ENCODE measurements at regions not wholly inside any gene's neighbourhood (a gene's known extent, or its start where the extent isn't known, plus 50 kb on each side); places are given as distances from the start of the nearest gene placed in this dataset.

GRCh38 chr17:77280304-77281121 lies 139.7 kb downstream of the SEC14L1 start:
- H3K27me3 ChIP-seq (ENCODE audit: control insufficient read depth, insufficient read depth, low read length), result peaks cover 6% of the 10 kb centered on the region
- no peaks in the 10 kb centered on the region for H3K9me3 ChIP-seq (ENCODE audit: control insufficient read depth in 2 of 2, low read length in 2 of 2)
- DNase-seq, result peak in 2 of 3 donors; percentile 9 to 23
- H3K4me3 Mint-ChIP-seq, result peak overlapping the region; percentile 70 to 90 (median 87)
- H3K4me3 ChIP-seq (ENCODE audit: low read depth, low read length), result peak overlapping the region; percentile 35
- H3K36me3 ChIP-seq (ENCODE audit: control insufficient read depth, insufficient read depth, low read length), result no peaks in the 10 kb centered on the region
- peaks cover 51% of the 10 kb centered on the region for H3K27me3 Mint-ChIP-seq
- no peaks in the 10 kb centered on the region for H3K36me3 Mint-ChIP-seq
- no peak overlapping the region for H3K27ac ChIP-seq (ENCODE audit: insufficient read depth, low read length, poor library complexity, severe bottlenecking)
- H3K9me3 Mint-ChIP-seq, result peaks cover 0 to 2% (median 0%) of the 10 kb centered on the region in 7 donors
- no peak for ATAC-seq (ENCODE audit: low read depth in 2 of 2)
- peaks cover 0 to 15% (median 11%) of the 10 kb centered on the region in 4 donors for H3K4me1 Mint-ChIP-seq
- peak overlapping the region; percentile 48 to 78 (median 69) for H3K27ac Mint-ChIP-seq
- peaks cover 11% of the 10 kb centered on the region for H3K4me1 ChIP-seq (ENCODE audit: control insufficient read depth, insufficient read depth, low read length, poor library complexity, severe bottlenecking)

- Histone ChIP-seq H3K4me3 (ENCODE audit: low read depth, low read length) (no peak overlapping the region), H3K27me3 (ENCODE audit: control insufficient read depth, insufficient read depth, low read length) (peaks cover 6% of the 10 kb centered on the region), H3K4me1 (ENCODE audit: control insufficient read depth, insufficient read depth, low read length, poor library complexity, severe bottlenecking) (peaks cover 11% of the 10 kb centered on the region), H3K27ac (ENCODE audit: insufficient read depth, low read length, poor library complexity, severe bottlenecking) (no peak overlapping the region), H3K36me3 (ENCODE audit: control insufficient read depth, insufficient read depth, low read length) (no peaks in the 10 kb centered on the region), H3K9me3 (ENCODE audit: control insufficient read depth in 2 of 2, low read length in 2 of 2) (no peaks in the 10 kb centered on the region)
- no peaks in the 10 kb centered on the region for H3K36me3 Mint-ChIP-seq
- DNase-seq (peak; percentile 58 to 66 (median 62)), ATAC-seq (ENCODE audit: low read depth in 2 of 2) (peak; percentile 85 to 89)
- peak overlapping the region; percentile 77 to 85 (median 79) for H3K4me3 Mint-ChIP-seq
- peaks cover 0 to 15% (median 11%) of the 10 kb centered on the region in 4 donors for H3K4me1 Mint-ChIP-seq
- peaks cover 43% of the 10 kb centered on the region for H3K27me3 Mint-ChIP-seq
- peak overlapping the region; percentile 87 to 93 (median 92) for H3K27ac Mint-ChIP-seq
- peaks cover 0 to 2% (median 0%) of the 10 kb centered on the region in 7 donors for H3K9me3 Mint-ChIP-seq
Observed at GRCh38 chr17:77281122-77281903, 140.5 kb downstream of the SEC14L1 start.

GRCh38 chr17:77281904-77282367 lies 141.2 kb downstream of the SEC14L1 start:
- H3K4me1 ChIP-seq (ENCODE audit: control insufficient read depth, insufficient read depth, low read length, poor library complexity, severe bottlenecking), result peaks cover 11% of the 10 kb centered on the region
- Mint-ChIP-seq H3K36me3 (no peaks in the 10 kb centered on the region), H3K9me3 (peaks cover 0 to 2% (median 0%) of the 10 kb centered on the region in 7 donors), H3K27ac (peak overlapping the region; percentile 87 to 93 (median 92)), H3K27me3 (peaks cover 41% of the 10 kb centered on the region), H3K4me1 (peaks cover 0 to 15% (median 11%) of the 10 kb centered on the region in 4 donors), H3K4me3 (peak overlapping the region; percentile 77 to 85 (median 79))
- no peak for DNase-seq
- H3K27me3 ChIP-seq (ENCODE audit: control insufficient read depth, insufficient read depth, low read length), result peaks cover 6% of the 10 kb centered on the region
- no peak overlapping the region for H3K27ac ChIP-seq (ENCODE audit: insufficient read depth, low read length, poor library complexity, severe bottlenecking)
- H3K36me3 ChIP-seq (ENCODE audit: control insufficient read depth, insufficient read depth, low read length), result no peaks in the 10 kb centered on the region
- no peak for ATAC-seq (ENCODE audit: low read depth in 2 of 2)
- H3K9me3 ChIP-seq (ENCODE audit: control insufficient read depth in 2 of 2, low read length in 2 of 2), result no peaks in the 10 kb centered on the region
- no peak overlapping the region for H3K4me3 ChIP-seq (ENCODE audit: low read depth, low read length)

GRCh38 chr17:77282524-77283515 lies 142.1 kb downstream of the SEC14L1 start:
- DNase-seq, result no peak
- peaks cover 11% of the 10 kb centered on the region for H3K4me1 ChIP-seq (ENCODE audit: control insufficient read depth, insufficient read depth, low read length, poor library complexity, severe bottlenecking)
- H3K27ac ChIP-seq (ENCODE audit: insufficient read depth, low read length, poor library complexity, severe bottlenecking), result no peak overlapping the region
- Mint-ChIP-seq H3K27ac (peak overlapping the region; percentile 87 to 93 (median 92)), H3K9me3 (peaks cover 0 to 2% (median 0%) of the 10 kb centered on the region in 7 donors), H3K27me3 (peaks cover 41% of the 10 kb centered on the region), H3K4me3 (peak overlapping the region; percentile 77 to 85 (median 79)), H3K4me1 (peaks cover 0 to 15% (median 11%) of the 10 kb centered on the region in 4 donors), H3K36me3 (no peaks in the 10 kb centered on the region)
- H3K9me3 ChIP-seq (ENCODE audit: control insufficient read depth in 2 of 2, low read length in 2 of 2), result no peaks in the 10 kb centered on the region
- no peak for ATAC-seq (ENCODE audit: low read depth in 2 of 2)
- H3K4me3 ChIP-seq (ENCODE audit: low read depth, low read length), result no peak overlapping the region
- H3K27me3 ChIP-seq (ENCODE audit: control insufficient read depth, insufficient read depth, low read length), result peaks cover 6% of the 10 kb centered on the region
- no peaks in the 10 kb centered on the region for H3K36me3 ChIP-seq (ENCODE audit: control insufficient read depth, insufficient read depth, low read length)

DNA sequence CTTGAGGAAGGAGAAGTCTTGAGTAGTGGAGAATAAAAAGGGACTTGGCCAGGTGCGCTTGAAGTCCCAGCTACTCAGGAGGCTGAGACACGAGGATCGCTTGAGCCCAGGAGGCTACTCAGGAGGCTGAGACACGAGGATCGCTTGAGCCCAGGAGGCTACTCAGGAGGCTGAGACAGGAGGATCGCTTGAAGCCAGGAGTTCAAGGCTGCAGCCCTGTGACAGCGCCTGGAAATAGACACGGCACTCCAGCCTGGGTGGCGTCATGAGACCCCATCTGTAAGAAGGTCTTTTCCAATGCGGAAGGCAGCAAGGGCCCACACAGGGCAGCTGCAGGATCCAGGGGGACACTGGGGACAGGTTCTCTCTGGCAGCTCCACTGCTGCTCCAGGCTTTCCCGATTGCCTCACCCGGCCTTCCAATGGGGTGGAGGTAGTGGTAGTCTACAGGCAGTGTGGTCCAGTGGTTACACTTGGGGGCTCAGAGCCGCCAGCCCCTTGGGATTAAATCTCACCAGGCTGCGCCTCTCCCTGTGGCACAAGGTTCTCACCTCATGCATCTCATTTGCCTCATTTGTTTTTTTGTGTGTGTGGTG lies 143.4 kb downstream of the SEC14L1 start:
- ATAC-seq (ENCODE audit: low read depth in 2 of 2) (no peak), DNase-seq (no peak)
- H3K4me1 Mint-ChIP-seq, result peaks cover 0 to 15% (median 11%) of the 10 kb centered on the region in 4 donors
- no peak overlapping the region for H3K4me3 Mint-ChIP-seq
- no peak overlapping the region for H3K4me3 ChIP-seq (ENCODE audit: low read depth, low read length)
- no peaks in the 10 kb centered on the region for H3K36me3 ChIP-seq (ENCODE audit: control insufficient read depth, insufficient read depth, low read length)
- H3K9me3 ChIP-seq (ENCODE audit: control insufficient read depth in 2 of 2, low read length in 2 of 2), result no peaks in the 10 kb centered on the region
- H3K4me1 ChIP-seq (ENCODE audit: control insufficient read depth, insufficient read depth, low read length, poor library complexity, severe bottlenecking), result peaks cover 11% of the 10 kb centered on the region
- H3K27ac Mint-ChIP-seq, result no peak overlapping the region
- H3K9me3 Mint-ChIP-seq, result peaks cover 0 to 2% (median 0%) of the 10 kb centered on the region in 7 donors
- H3K27ac ChIP-seq (ENCODE audit: insufficient read depth, low read length, poor library complexity, severe bottlenecking), result no peak overlapping the region
- H3K36me3 Mint-ChIP-seq, result no peaks in the 10 kb centered on the region
- peaks cover 6% of the 10 kb centered on the region for H3K27me3 ChIP-seq (ENCODE audit: control insufficient read depth, insufficient read depth, low read length)
- peaks cover 41% of the 10 kb centered on the region for H3K27me3 Mint-ChIP-seq

DNA sequence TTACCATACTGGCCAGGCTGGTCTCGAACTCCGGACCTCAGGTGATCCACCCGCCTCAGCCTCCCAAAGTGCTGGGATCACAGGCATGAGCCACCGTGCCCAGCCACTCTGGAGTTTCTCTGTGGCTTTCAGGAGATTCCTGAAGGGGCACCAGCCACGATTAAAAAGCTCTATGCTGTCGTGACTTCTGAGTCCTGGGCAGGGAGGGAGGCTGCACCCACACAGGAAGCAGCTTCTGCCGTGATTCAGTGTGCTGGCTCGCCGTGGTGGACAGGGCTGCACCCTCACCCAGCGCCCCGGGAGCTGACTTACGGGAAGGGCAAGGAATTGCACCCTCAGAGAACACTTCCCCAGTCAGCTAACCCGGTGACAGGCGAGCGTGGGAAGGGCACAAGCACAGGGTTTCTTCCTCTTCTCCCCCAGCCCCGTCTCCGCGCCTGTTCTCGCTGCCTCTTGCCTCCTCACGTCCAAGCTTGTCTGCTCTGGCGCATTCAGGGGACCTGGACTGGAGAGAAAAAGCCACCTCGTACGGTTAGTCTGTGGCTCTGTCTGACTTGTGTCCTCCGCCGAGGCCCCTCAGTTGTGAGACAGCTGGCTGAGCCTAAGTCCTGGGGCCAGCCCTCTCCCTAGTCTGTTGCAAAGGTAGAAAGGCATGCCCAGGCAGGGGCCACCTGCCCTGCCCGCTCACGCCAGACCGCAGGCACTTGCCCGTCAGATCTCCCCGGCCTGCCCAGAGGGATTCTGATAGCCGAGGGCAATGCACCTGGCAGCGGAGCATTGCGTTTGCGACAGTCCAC lies 145.0 kb downstream of the SEC14L1 start:
- peaks cover 6% of the 10 kb centered on the region for H3K27me3 ChIP-seq (ENCODE audit: control insufficient read depth, insufficient read depth, low read length)
- no peaks in the 10 kb centered on the region for H3K9me3 ChIP-seq (ENCODE audit: control insufficient read depth in 2 of 2, low read length in 2 of 2)
- Mint-ChIP-seq H3K27ac (peak overlapping the region in 1 of 3 donors; percentile 48), H3K9me3 (peaks cover 0 to 2% (median 0%) of the 10 kb centered on the region in 7 donors), H3K36me3 (no peaks in the 10 kb centered on the region), H3K4me3 (no peak overlapping the region), H3K4me1 (peaks cover 0 to 9% (median 8%) of the 10 kb centered on the region in 4 donors), H3K27me3 (peaks cover 30% of the 10 kb centered on the region)
- DNase-seq, result no peak
- no peak for ATAC-seq (ENCODE audit: low read depth in 2 of 2)
- no peak overlapping the region for H3K27ac ChIP-seq (ENCODE audit: insufficient read depth, low read length, poor library complexity, severe bottlenecking)
- H3K4me1 ChIP-seq (ENCODE audit: control insufficient read depth, insufficient read depth, low read length, poor library complexity, severe bottlenecking), result peaks cover 7% of the 10 kb centered on the region
- no peaks in the 10 kb centered on the region for H3K36me3 ChIP-seq (ENCODE audit: control insufficient read depth, insufficient read depth, low read length)
- H3K4me3 ChIP-seq (ENCODE audit: low read depth, low read length), result no peak overlapping the region
